ENCODE measurements at regions not wholly inside any gene's neighbourhood (a gene's known extent, or its start where the extent isn't known, plus 50 kb on each side); places are given as distances from the start of the nearest gene placed in this dataset.
"Not testable (repeated sequence)": the region's sequence is repeated elsewhere in the genome, so short reads cannot be mapped to it uniquely, and the experiment has no call there.

DNA sequence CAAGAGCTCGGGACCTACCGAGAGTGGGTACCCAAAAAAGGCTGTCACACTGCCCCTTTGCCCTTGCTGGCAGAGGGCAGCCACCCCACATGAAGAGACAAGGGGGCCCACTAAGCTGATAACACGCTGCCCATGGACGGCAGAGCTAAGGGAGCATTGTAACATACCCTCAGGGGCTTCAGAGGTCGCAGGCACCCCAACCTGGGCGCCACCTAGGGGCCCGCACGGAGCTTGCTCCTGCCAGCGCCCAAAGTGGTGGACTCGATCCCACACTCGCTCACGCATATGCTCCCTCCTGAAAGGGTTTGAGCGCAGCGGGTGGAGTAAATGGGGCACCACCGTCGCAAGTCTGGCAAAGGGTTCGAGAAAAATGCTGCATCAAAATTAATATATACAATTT, 975.4 kb downstream of the ZPLD1 start:
- no peak for ATAC-seq
- DNase-seq (ENCODE audit: low spot score), result no peak

GRCh38 chr3:103421460-103421859, 986.6 kb downstream of the ZPLD1 start:
- no peak for ATAC-seq

DNA sequence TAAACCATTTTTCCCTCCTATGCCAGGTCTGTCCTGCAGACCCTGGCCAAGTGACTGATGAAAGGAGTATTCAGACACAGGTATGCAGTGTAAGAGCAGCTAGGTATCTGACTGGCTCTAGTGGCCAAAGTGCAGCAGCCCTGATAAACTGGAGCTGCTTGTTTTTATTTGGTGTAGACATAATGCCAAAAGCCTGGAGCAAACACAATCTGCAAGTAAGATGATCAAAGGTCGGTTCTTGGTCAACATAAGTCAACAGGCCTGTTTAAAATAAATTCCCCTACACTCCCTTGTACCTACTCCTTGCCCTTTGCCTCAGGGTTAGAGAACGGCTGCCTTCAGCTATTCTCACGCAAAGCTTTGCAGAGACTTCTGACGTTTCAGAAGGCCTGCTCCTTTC, 1003.1 kb downstream of the ZPLD1 start:
- DNase-seq (ENCODE audit: low spot score), result no peak
- ATAC-seq, result peak; percentile 88

More at GRCh38 chr3:103421460-103421859, 986.6 kb downstream of the ZPLD1 start:
- no peak for DNase-seq (ENCODE audit: low spot score)

DNA sequence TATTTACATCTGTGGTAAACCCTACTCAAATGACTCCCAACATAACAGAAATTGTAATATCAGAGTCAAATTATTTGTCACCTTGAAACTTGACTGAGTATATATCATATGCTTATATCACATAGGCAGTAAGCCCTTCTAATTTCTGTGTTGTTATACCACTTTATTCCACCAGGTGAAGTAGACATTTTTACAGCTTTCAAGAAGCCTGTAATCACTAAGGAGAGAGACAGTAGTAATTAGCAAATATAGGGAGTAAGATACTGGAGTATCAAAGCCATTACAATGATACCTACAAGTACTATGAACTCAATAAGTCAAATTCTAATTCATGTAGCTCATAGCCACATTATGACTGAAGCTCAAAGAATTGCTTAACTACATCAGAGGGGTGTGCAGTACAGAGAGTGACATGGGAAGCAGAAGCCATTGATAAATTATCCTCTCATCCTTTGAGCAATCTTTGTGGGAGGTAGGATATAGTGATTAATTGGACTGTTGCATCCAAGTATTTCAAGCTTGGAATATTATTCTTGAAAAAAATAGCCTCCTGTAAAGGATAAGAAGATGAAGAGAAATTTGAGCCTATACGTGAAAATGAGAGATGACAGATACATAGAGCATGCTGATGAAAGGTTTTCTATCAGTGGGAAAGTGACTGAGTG, 1005.9 kb downstream of the ZPLD1 start:
- DNase-seq (ENCODE audit: low spot score) (no peak), ATAC-seq (no peak)

DNA sequence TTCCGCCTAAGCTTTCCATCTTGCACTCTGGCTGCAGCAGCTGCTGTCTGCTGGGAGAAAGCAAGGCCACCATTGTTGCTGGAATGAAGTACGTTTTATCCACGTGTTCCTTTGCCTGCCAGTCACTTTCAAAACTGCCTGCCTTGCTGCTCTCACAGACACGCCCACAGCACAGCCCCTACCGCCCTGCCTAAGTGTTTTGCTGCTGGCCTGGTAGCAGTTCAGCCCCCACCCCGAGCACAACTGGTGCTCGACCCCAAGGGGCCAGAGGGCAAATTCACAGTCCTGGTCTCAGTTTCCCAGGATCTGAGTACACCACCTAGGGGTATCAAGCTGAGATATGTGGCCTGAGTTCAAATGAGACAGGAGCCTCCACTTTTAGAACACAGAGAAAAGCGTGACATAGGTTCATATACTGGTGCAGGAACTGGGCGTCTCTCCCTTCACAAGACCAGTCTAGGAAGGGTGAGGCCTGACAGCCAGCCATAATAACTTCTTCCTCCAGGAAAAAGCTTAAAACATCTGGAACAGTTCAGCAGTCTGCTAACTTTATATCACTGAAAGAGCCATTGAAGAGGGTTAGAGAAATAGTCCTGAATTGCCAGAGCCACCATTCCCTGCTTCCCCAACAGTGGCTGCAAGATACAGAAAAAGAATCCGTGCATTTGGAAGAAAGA, 1012.3 kb downstream of the ZPLD1 start:
- ATAC-seq, result no peak

DNA sequence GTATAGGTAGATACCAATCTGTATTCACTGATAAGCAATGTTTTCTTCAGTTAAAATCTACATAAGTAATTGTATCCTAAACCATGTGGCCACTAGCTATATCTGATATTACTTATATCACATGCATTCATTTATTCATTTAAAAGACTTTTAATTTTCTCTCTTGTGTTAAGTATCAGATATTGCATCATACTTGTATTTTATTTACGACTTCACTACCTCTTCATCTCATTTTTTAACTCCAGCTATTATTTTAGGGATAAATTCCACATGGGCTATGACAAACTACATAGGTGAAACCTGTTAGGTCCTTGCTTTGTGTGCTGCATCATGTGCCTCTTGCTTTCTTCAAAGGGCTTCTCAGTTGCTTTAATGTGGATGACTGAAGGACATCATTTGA, 1018.3 kb downstream of the ZPLD1 start:
- ATAC-seq (no peak), DNase-seq (ENCODE audit: low spot score) (no peak)

More for the DNA sequence above, 1012.3 kb downstream of the ZPLD1 start:
- no peak for DNase-seq (ENCODE audit: low spot score)

- DNase-seq (ENCODE audit: low spot score), result no peak
- ATAC-seq, result no peak
These were observed 1025.0 kb downstream of the ZPLD1 start for GRCh38 chr3:103459815-103460214.

DNA sequence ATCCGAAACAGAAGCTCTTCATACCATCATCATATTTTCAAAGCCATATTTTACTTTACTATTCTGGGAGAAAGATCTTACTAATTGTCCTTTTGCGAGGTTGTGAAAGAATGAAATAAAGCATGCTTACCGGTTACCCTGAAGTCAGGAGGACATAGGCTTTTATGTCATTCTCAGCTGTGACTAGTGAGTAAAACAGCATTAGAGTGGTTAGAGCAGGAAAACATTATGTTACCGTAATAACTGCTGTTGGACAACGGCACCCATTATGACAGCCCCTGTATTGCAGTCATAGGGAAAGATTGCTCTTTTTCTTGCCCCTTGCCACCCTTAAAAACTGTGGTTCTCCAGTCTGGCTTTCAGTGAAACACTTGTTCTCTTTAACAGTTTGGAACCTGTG, 1035.7 kb downstream of the ZPLD1 start:
- DNase-seq (ENCODE audit: low spot score) (no peak), ATAC-seq (no peak)

DNA sequence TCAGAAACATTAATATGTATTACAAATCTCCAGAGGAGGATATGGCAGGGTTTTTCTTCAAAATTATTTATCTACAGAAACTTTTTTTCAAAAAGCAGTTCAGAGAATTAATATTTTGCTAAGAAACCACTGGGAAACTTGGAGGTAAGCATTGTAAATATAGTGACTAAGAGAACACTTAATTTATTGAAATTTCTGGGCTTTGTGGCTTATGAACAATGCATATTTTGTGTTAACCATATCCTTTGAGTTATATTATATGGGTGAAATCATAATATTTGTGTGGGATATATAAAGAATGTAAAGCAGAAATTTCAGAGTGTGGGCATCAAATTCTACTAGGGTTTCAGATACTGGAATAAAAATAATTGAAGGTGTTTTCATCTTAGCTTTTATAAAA, 1059.2 kb downstream of the ZPLD1 start:
- no peak for DNase-seq (ENCODE audit: low spot score)
- no peak for ATAC-seq

GRCh38 chr3:103494512-103494911, 1059.7 kb downstream of the ZPLD1 start:
- DNase-seq (ENCODE audit: low spot score), result no peak
- no peak for ATAC-seq

DNA sequence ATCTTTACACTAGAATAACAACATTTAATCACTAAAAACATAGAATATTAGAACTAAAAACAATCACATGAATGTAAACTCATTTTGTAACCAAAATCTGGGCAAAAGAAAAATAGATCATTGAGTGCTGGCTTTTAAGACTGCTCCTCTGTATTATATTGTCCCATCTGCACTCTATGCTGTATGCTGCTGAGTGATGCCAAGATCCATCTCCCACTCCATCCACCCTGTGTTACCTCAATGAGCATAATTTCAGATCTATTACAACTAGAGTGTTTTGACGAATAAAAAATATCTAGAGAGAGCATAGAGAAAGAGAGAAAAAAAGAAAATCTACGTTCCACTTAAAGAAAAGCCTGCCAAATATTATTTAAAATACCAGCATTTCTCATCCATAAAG, 1060.4 kb downstream of the ZPLD1 start:
- ATAC-seq (no peak), DNase-seq (ENCODE audit: low spot score) (no peak)

DNA sequence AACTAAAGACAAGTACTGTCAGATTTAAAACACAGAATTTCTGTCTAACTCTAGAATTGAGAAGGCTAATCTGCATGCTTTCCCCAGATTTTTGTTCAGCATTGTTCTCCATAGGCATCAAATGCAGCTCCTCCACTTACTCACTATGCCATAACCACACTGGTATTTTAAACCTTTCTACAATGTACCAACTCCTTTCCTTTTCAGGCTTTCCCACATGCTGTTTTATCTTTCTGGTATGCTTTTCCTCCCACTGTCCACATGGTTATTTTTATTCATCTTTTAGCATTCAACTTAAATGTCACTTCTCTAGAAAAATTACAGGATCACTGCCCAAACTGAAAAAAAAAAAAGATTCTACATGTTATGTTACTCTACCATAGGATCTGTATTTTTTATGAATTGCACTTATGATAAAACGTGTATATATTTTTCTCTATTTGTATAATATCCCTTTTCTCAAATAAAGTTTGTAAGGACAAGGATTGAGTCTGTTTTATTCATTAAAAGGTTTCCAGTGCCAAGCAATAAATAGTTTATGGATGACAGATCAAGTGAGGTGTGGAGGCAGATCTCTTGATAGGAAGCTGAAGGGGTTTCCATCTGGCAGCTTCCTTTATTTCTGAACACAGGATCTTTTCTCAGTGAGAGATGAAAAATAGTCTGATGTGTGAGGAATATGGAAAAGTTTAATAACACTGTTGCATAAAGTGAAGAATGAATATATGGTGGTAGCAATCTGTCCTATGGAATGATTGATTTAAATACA, 1064.5 kb downstream of the ZPLD1 start:
- DNase-seq (ENCODE audit: low spot score), result no peak
- ATAC-seq, result no peak

DNA sequence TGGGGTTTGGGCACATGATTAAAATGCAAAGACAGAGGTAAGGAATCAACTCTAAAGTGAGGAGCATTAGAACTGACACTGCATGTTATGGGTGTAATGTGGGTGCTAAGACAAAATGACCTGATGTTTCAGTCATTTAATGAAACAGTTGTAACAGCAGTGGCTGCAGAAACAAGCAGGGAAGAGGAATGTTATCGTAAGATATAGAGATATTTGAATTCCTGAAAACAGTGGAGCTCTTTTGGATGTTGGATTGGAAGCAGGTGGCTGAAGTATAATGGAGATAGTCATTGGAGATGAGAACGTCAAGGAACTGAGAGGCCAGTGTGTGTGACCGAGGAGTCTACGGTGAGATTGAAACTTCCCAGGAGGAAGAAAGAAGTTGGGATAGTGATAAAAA, 1065.2 kb downstream of the ZPLD1 start:
- DNase-seq (ENCODE audit: low spot score) (no peak), ATAC-seq (no peak)

GRCh38 chr3:103510760-103511159, 1075.9 kb downstream of the ZPLD1 start:
- no peak for DNase-seq (ENCODE audit: low spot score)

GRCh38 chr3:103511891-103512290, 1077.1 kb downstream of the ZPLD1 start:
- DNase-seq (ENCODE audit: low spot score) (no peak), ATAC-seq (no peak)

More at GRCh38 chr3:103510760-103511159, 1075.9 kb downstream of the ZPLD1 start:
- no peak for ATAC-seq

GRCh38 chr3:103512595-103512994, 1077.8 kb downstream of the ZPLD1 start:
- DNase-seq (ENCODE audit: low spot score), result no peak
- ATAC-seq, result no peak

DNA sequence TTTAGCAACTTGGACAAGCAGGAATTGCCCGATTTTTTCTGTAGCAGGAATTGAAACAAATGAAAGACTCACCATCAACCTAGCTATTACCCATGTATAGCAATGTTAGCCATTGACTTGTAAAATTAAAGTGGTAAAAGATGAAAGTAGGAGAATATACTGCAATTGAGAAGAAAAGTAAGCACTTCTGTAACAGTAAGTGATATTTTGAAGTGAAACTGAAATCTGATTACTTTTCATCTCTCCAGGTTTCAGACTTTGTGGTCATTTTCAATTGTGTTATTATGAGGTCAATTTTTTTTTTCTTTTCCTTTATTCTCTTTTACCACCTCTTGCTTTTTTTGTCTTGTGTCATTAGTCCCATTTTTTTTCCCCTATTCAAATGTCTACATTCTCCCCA, 1078.2 kb downstream of the ZPLD1 start:
- DNase-seq (ENCODE audit: low spot score) (no peak), ATAC-seq (no peak)

DNA sequence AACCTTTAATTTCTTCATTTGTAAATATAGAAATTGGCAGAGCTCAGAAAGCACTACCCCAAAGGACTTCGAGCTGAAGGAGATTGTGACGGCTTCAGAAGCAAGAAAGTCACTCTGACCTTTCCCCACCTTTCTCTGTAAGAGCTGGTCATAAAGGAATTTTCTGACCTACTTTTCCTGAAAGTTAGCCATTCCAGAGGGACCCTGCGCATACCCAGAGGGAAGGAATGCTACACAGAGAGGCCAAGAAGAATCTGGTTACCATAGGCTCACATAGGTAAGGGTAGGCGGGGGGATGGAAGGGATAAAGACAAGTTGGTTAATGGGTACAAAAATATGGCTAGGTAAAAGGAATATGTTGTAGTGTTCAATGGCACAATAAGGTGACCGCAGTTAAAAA, 1080.3 kb downstream of the ZPLD1 start:
- ATAC-seq (no peak), DNase-seq (ENCODE audit: low spot score) (no peak)

DNA sequence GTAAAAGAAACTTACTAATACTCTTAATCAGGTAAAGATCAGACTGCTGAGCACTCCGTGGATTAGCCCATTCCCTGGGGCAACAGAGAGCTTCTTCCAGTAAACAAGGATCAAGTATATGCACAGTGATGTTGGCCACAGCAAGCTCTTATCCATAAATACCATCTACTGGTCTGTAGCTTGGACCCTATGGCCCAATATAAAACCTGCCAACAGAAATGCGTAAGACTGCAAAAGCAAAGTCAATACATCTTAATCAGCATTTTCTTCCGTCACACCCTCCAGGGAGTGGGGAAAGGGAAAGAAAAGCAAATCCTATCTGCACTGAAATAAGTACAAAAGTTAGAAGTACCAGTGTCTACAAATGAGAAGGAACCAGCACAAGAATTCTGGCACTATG, 1082.1 kb downstream of the ZPLD1 start:
- no peak for DNase-seq (ENCODE audit: low spot score)

GRCh38 chr3:103531327-103531726, 1096.5 kb downstream of the ZPLD1 start:
- not testable (repeated sequence) for ATAC-seq; DNase-seq (ENCODE audit: low spot score)

More for the DNA sequence above, 1082.1 kb downstream of the ZPLD1 start:
- ATAC-seq, result no peak

DNA sequence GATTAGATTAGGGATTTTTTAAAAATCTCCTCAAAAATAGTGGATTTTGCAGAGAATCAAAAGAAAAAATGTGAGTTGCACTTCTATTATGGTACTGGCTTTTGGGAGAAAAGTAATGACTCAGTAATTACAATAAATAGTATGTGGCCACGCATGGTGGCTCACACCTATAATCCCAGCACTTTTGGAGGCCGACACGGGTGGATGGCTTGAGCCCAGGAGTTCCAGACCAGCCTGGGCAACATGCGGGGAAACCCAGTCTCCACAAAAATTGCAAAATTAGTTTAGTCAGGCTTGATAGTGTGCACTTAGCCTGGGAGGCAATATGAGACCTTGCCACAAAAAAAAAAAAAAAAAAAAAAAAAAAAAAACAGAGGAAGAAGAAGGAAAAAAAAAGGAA, 1098.2 kb downstream of the ZPLD1 start:
- DNase-seq (ENCODE audit: low spot score) (no peak), ATAC-seq (no peak)

DNA sequence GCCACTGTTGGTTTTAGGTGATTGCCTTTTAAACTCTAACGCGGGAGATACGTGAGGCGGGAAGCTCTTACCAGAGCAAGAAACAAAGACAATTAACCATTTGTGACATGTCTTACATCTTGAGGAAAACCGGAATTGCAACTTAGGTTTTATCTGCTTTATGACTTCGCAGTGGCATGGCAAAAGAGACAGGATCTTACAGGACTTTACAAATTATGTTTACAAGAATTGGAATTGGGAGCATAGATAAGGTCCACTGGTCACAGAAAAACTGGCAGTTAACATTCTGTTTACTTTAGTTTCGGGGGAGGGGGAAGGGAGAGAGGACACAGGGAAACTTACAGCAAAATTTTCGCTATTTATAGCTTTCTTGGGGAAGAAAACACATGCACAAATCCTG, 1119.6 kb downstream of the ZPLD1 start:
- DNase-seq (ENCODE audit: low spot score), result no peak

More for the DNA sequence above, 1119.6 kb downstream of the ZPLD1 start:
- no peak for ATAC-seq

Measured in left lobe of liver (tissue), 2 donors.